ENCODE measurements at regions not wholly inside any gene's neighbourhood (a gene's known extent, or its start where the extent isn't known, plus 50 kb on each side); places are given as distances from the start of the nearest gene placed in this dataset.
"Not testable (repeated sequence)": the region's sequence is repeated elsewhere in the genome, so short reads cannot be mapped to it uniquely, and the experiment has no call there.

DNA sequence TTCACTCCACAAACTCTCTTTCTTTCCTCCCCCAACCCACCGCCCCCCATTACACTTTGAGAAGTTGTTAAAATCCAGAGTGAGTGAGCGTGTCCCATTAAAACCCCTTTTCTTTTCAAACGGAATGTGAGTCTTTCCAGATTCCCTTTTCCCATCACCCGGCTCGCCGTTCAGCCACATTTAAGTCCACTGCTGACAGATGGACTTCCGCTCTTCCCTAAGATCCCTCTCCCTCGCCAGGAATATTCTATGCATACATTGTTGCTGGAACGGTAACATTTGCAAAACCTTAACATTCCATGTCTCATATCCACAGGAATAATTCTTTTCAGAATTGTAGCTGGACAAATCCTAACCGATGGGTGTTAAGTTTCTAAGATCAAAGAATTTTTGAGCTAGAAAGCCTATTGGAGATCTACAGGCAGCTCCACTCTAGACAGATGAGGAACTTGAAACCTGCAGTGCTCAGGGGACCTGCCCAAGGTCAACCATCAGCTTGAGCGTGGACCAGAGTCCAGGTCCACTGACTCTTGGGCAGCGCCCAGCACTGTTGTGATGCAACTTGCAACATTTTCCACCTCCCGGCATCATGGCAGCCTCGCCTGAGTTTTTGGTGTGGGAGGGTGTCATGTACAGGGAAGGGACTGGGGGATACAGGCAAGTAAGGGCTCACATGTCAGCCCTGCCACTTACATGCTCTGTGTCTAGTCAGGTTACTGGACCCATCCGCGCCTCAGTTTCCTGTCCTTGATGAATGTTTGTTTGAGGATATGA lies 500.1 kb downstream of the CCDC171 start:
- no peak for DNase-seq (ENCODE audit: low read depth in 4 of 4, low spot score in 3 of 4)

DNA sequence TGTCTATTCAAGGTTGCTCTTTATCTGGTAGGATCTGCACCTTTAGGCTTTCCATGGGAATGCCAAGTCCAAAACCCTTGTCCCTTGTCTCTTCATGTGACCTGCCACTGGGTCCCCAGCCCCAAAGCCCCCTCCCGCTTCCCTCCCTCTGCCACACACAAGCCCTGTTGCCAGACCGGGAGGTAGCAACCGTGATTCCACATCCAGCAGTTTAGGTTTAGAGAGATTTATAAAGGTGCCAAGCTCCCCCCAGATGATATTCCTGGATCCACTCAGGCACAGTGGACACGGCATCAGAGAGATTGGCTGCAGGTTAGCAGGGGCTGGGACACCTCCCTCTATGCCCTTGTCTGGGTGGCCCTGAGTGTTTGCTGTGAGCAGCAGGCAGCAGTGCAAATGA lies 504.7 kb downstream of the CCDC171 start:
- no peak for DNase-seq (ENCODE audit: low read depth in 4 of 4, low spot score in 3 of 4)

DNA sequence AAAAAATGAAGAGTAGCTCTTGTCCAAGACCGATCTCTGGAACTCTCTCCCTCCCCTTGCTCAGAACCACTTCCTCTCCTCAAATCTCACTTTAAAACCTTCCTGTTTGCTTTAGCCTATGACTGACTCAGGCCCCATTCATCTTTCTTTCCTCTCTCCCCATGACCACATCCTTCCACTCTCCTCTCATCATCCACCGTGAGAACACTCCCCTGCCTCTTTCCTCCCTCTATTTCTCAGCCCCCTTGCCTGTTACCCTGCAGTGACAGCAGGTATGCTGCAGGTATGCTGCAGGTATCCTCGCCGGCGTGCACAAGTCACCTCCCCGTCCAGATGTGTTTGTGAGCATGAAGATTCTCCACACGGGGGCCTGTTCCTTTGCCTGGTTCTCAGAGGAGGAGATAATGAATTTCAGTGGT lies 505.3 kb downstream of the CCDC171 start:
- no peak for DNase-seq (ENCODE audit: low read depth in 4 of 4, low spot score in 3 of 4)

GRCh38 chr9:16060436-16061129 lies 507.7 kb downstream of the CCDC171 start:
- DNase-seq (ENCODE audit: low read depth in 4 of 4, low spot score in 3 of 4) = no peak

DNA sequence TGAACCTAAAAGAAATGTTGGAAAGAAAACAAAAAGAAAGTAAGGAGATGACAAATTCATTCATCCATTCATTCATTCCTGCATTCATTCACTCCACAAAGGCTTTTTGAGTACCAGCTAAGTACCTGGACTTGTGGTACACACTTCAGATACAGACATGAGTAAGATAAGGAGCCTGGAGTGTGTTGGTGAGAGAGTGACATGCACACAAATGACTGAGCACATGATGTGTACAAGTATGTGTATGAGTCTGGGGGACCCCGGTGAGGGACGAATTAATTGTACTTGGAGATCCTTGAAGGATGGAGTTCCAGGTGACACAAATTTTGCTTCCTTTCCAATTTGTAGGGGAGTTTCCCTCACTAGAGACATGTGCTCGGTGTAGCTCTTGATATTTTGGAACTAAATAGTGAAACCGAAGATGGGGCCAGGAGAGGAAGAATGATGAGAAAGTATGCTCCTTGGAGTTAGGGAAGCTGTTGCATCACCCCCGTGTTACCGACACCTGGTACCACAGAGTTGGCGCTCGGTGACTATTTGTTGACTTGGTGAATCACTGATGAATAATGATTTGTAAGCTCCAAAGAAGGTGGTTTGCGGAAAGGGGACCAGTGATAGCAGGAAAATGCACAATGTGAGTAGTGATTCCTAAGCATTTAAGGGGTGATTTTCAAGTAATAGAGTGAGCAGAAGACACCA lies 509.8 kb downstream of the CCDC171 start:
- no peak for DNase-seq (ENCODE audit: low read depth in 4 of 4, low spot score in 3 of 4)

DNA sequence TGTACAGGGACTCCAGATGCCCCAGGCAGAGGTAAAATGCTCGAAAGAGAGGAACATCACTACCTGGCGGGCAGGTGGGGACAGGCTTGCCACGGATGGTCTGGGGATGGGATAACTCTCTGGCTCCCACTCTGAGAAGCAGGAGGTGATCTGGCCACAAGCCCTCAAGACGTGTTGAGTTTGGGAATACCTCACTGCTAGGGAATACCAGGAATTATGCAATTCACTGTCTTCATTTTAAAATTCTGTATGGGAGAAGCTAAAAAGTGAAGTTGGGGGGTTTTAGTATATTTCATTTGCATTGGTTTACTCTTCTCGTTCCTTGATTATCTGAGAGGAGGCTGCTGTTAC lies 510.4 kb downstream of the CCDC171 start:
- no peak for DNase-seq (ENCODE audit: low read depth in 4 of 4, low spot score in 3 of 4)

- no peak for DNase-seq (ENCODE audit: low read depth in 4 of 4, low spot score in 3 of 4)
Measured at GRCh38 chr9:16064771-16065170, 511.9 kb downstream of the CCDC171 start.

DNA sequence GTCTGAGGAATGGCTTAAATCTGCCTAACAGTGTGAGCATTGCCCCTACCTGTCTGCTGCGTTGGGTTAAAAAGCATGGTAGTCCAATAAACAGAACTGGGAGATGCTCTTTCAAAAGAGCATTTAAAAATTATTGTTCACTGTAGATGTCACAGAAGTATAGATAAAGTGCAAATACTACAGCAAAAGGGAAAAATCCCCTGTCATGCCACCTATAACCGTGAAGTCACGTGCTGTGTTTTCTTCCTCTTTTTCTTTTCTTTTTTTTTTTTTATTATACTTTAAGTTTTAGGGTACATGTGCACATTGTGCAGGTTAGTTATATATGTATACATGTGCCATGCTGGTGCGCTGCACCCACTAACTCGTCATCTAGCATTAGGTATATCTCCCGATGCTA lies 513.4 kb downstream of the CCDC171 start:
- DNase-seq (ENCODE audit: low read depth in 4 of 4, low spot score in 3 of 4) = not testable (repeated sequence)

DNA sequence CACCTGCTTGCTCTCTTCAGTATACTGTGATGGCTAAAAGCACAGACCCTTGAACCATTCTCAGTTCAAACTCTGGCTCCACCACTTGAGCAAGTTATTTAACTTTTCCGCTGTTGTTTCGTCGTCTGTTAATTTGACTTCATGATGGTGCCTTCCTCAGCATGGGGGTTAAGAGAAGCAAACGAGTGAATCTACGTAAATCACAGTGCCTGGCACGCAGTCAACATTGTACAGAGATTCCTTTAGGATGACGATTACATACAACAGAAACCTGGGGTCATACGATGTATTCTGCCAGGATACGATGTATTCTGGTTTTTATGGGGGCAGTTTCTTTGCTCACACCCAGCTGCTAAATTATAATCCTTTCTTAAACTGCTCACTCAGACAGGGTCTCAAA lies 515.6 kb downstream of the CCDC171 start:
- DNase-seq (ENCODE audit: low read depth in 4 of 4, low spot score in 3 of 4) = no peak

DNA sequence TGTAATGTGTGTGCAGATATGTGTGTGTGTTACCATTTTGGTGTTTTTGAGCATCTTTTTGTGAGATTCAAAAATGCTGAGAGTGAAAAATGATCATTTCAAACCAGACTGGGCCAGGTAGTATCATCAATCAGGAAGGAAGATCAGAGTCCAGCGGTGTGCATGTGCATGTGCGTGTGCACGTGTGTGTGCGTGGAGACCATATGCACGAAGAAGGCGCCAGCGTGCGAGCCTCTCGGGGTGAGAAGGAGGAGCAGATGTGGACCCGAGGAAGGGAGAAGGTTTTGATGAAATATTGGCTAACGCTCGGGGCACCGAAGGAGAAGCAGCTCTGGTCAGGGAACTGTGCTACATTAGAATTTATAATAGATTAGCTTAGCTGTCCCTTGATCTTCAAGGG lies 516.4 kb downstream of the CCDC171 start:
- no peak for DNase-seq (ENCODE audit: low read depth in 4 of 4, low spot score in 3 of 4)

- DNase-seq (ENCODE audit: low read depth in 4 of 4, low spot score in 3 of 4) = no peak
Measured at GRCh38 chr9:16069671-16070454, 517.0 kb downstream of the CCDC171 start.

GRCh38 chr9:16070455-16071145 lies 517.8 kb downstream of the CCDC171 start:
- no peak for DNase-seq (ENCODE audit: low read depth in 4 of 4, low spot score in 3 of 4)

GRCh38 chr9:16071400-16071799 lies 518.6 kb downstream of the CCDC171 start:
- DNase-seq (ENCODE audit: low read depth in 4 of 4, low spot score in 3 of 4) = no peak

DNA sequence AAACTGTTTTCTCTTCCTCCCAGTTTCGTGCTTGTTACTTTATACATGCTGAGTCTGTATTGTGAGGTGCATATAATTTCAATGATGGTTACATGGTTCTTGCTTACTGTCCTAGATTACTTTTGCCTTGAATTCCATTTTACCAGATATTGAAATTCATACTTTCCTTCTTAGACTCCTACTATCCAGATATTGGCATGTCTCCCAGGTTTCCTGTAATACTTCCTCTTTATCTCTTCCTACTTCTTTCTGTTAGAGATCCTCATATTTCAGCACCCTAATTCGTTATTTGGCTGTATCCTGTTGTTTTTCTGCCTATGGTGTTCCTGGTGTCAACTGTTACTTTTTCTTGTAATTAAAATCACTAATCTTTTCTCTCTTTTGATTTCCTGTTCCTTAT lies 522.1 kb downstream of the CCDC171 start:
- DNase-seq (ENCODE audit: low read depth in 4 of 4, low spot score in 3 of 4) = no peak

GRCh38 chr9:16075696-16076095 lies 522.9 kb downstream of the CCDC171 start:
- DNase-seq (ENCODE audit: low read depth in 4 of 4, low spot score in 3 of 4) = no peak

DNA sequence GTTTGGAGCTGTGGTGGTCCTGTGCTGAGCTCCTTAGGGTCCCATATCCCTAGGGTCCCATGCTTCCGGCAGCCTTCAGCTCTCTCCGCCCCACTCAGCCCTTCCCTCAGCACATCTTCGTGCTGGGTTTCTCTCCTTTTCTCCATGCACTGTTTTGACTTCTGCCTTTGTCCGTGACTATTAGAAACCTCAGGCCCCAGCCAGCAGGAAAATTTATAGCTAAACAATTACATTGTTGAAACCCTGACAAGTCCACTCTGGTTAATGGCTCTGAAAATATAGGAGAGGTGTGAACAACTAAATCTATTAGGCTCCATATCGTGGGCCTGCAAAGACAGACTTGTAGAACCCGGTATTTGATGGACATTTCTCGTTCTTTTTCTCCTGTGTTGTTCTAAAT lies 523.7 kb downstream of the CCDC171 start:
- DNase-seq (ENCODE audit: low read depth in 4 of 4, low spot score in 3 of 4) = no peak

DNA sequence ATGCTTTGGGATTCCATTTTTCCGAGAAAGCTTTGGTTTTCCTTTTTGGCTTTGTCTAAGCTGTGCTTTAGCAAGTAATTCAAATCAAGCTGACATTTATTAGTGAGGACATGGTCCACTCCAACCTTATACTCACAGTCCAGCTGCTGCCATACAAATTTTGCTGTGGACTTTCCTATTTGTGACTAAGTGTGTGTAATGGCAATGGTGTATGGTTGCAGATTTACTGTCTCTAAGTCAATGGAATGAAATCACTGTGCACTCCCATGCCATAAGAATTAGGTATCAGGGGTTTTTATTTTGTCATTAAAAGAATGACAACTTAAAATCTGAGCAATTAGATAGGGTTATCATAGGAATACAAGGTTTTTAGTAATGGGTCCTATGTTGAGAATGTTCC lies 530.0 kb downstream of the CCDC171 start:
- DNase-seq (ENCODE audit: low read depth in 4 of 4, low spot score in 3 of 4) = no peak

DNA sequence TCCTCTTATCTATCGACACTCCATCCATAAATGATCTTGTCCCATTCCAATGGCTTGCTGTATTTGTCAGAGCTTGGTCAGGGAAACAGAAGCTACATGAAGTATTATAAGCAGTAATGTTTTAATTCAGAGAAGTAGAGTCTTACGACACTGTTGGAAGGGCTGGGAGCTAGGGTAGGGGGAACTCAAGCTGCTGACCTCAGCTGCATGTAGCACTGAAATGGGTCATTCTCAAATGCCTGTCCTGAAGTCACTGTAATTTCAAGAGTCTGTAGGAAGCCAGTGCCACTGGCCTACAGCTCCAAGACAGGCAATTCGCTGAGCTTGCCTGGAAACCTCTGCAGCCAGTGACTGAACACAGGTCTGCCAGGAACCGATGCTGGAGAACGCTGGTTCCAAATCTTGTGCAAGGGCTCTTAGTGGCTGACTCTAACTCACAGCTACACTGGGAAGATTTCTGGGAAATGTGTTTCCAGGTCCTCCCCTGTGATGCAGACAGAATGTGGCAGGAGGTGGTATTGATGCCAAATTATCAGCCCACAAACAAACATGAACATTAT lies 532.4 kb downstream of the CCDC171 start:
- DNase-seq (ENCODE audit: low read depth in 4 of 4, low spot score in 3 of 4) = no peak

DNA sequence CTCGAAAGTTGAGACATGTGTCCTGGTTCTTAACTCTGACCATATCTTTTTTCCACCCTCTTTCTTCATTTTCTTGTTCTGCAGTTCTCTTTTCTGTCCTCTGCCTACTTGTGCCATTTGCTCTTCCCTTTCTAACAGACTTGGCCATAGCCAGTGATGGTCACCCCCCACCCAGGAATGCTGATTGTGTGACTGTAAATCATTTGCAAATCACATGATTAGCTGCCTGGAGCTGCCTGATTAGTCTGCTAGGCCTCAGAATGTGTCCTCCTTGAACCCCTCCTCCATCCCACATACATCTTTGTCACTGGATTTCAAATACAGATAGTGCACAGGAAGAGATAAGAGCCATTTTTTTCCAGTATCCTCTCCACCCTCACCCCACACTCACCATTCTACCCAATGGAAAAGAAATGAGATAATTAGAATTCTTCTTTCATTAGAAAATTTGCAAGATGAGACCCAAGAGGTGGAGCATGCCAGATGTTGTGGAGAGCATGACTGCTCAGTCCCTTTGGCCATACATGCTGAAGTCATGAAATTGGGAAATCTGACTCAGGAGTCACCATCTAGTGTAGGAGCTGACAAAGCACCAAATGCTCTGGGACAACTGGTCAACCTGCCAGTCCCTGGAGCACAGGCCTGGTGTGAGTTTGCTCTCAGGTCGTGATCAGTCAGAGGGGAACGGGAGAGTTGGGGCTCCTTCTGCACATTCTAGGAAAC lies 538.2 kb downstream of the CCDC171 start:
- DNase-seq (ENCODE audit: low read depth in 4 of 4, low spot score in 3 of 4) = no peak

Measured in left renal pelvis (tissue), 4 donors.